Right lobe of liver (tissue), 4 donors: ENCODE measurements at regions not wholly inside any gene's neighbourhood (a gene's known extent, or its start where the extent isn't known, plus 50 kb on each side); places are given as distances from the start of the nearest gene placed in this dataset.

Source experiments
- CTCF ChIP-seq, 4 donors: fragments of 200-600 bp in 3 of 4; fragments of 450-650 bp in 1 of 4; IDR thresholded peaks; one replicate each; pipeline versions ENCODE4 v1.5.1 to v1.8.0; 2016 to 2022; ENCODE audit warnings: antibody characterized with exemption in 4 of 4, mild to moderate bottlenecking in 2 of 4
- POLR2A ChIP-seq: fragments of 450-650 bp; IDR thresholded peaks from one replicate; pipeline ENCODE4 v1.6.1; 2017; ENCODE audit warnings: antibody characterized with exemption, mild to moderate bottlenecking
- donor health status: DM: no; HTN: no; CAD: no.
- donor health status: DM: no; HTN: no; CAD: no.
- donor health status: DM: no; HTN: yes; CAD: no.

- no peak for TF ChIP-seq CTCF (IDR thresholded peaks at IDR 0.05)
- TF ChIP-seq POLR2A, result no peak
These were observed 165.6 kb downstream of the USP31 start for GRCh38 chr16:22983614-22984013.
